OCI-LY7 (cell line): ENCODE measurements at regions not wholly inside any gene's neighbourhood (a gene's known extent, or its start where the extent isn't known, plus 50 kb on each side); places are given as distances from the start of the nearest gene placed in this dataset.

Experiments used
- EZH2phosphoT487 ChIP-seq: fragments of 200-600 bp; sonication (generic); IDR thresholded peaks from 2 replicates; pipeline ENCODE4 v1.6.1; 2018; ENCODE audit warnings: low read depth, borderline replicate concordance, mild to moderate bottlenecking, mixed run types, antibody characterized with exemption, low read length, moderate library complexity, mixed read lengths
- TF ChIP-seq, protein P1 (sequence below): fragments of 200-600 bp; sonication (generic); conservative IDR thresholded peaks from 2 replicates; pipeline ENCODE4 v1.5.1; 2014; ENCODE audit warnings: mild to moderate bottlenecking, antibody characterized with exemption, low read length, moderate library complexity, mixed read lengths

GRCh38 chr17:53093391-53093790, 729.3 kb upstream of the KIF2B start:
- TF ChIP-seq EZH2phosphoT487 = no peak
- TF ChIP-seq, protein P1, sequence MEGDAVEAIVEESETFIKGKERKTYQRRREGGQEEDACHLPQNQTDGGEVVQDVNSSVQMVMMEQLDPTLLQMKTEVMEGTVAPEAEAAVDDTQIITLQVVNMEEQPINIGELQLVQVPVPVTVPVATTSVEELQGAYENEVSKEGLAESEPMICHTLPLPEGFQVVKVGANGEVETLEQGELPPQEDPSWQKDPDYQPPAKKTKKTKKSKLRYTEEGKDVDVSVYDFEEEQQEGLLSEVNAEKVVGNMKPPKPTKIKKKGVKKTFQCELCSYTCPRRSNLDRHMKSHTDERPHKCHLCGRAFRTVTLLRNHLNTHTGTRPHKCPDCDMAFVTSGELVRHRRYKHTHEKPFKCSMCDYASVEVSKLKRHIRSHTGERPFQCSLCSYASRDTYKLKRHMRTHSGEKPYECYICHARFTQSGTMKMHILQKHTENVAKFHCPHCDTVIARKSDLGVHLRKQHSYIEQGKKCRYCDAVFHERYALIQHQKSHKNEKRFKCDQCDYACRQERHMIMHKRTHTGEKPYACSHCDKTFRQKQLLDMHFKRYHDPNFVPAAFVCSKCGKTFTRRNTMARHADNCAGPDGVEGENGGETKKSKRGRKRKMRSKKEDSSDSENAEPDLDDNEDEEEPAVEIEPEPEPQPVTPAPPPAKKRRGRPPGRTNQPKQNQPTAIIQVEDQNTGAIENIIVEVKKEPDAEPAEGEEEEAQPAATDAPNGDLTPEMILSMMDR = no peak
